Endometrial microvascular endothelial cells (primary cell): ENCODE measurements at regions not wholly inside any gene's neighbourhood (a gene's known extent, or its start where the extent isn't known, plus 50 kb on each side); places are given as distances from the start of the nearest gene placed in this dataset.
"Not testable (repeated sequence)": the region's sequence is repeated elsewhere in the genome, so short reads cannot be mapped to it uniquely, and the experiment has no call there.

ENCODE experiments used
- in situ Hi-C: cut with HindIII; loops from 2 replicates; pipeline ENCODE4 v1.10.0; 2017; ENCODE audit warnings: low sequenced_read_pairs, low pct_unique_long_range_greater_than_20kb; ENCODE audit errors: inconsistent ontology term

DNA sequence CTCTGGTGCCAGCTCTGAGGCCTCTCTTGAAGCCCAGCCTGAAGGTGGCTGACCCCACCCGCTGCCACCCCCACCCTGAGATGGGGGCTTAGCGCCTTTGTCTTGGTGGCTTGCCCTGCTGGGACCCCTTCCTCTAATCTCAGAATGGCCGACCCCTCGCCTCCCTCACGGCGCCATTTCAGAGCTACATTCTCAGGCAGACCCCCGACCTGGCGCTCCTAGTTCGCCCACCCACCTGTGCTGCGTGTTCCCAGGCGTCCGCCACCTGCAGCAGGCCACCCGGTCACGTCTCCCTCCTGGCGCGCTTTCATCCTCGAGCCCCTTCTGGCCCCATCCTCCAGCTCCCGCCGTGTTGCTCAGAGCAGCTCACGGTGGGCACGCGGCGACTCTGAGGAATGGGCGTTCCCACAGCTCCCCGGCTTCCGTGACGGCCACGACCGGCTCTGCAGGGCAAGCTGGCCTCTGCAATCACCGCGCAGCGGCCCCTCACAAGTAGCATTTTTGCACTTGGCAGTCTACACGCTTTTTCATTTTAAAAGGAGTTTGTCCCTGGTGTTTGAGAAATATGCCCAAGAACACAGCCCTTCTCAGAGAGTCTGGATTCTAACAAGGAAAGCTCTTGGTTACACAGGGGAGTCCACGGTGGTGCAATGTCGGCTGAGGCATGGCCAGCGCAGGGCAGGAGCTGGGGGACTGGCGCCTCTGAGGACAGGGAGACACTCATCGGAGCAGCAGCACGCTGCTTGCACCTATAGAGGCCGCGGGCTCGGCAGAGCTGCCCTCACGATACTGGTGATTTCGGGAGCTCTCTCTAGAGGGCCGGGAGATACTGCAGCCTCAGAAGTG, 105.7 kb upstream of the C14orf180 start:
- in situ Hi-C loops: no loop called here

DNA sequence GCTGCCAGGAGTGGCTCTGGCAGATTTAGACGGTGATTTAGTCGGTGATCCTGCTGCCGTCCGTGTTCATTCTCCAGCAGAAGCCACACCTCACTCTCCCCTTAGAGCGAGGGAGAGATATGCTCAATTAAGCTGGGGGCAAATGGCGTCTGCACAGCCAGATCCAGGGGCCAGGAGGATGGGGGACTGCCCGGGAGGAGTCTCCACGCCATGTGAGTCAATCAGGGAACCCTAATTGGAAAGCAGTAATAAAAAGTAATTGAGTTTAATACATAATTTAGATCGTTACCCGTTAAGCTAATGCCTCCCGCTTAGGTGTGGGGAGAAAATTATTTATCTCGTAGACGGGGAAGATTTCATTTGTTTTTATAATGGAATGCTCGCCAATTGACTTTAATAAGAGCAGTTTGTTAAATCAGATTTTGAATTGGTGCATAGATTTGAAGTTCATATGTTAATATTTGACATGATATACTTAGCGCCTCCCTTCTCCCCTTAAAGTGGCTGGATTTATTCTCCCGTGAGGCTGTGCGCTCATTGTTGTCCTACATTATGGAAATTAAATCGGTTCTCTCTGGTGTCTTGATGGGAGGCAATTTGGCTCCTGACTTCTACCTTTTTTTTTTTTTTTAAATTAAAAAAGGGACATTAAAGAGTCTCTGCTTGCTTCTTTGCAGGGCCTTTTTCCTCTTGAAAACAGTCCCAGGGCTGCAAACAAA, 104.9 kb upstream of the C14orf180 start:
- in situ Hi-C loops: no loop called here

DNA sequence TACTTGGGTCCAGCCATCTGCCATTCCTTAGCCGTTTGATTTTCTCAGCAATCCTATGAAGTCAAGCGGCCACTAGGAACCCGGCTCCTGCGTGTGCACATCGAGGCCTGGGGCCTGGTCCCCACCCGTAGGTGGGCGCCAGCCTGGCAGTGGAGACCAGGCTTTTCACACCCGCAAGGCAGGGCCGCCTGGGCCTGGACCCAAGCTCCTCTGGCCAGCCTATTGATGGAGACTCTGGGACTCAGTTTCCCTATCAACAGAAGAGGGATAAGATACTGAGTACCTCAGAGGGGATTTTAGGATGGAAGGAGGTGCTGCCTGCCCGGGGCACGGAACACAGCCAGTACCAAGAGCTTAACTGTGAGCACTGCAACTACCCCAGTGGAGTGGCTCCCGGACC, 104.3 kb upstream of the C14orf180 start:
- in situ Hi-C loops: no loop called here

DNA sequence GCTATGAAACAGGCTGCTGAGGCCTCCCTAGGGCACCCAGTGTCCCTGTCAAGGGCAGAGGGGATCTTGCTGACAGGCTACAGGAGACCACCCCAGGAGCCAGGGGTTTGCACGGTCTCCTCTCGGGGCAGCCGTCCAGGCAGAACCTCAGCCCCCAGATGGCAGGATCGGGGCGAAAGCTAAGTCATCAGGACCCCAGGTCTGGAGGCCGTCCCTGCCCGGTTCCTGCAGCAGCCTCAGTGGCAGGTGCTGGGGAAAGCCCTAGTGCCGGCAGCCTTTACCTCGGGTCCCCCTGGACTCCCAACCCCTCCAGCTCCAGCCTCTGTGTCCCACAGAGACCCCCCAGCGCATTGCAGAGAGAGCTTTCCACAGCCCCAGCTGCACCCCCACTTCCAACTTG, 103.8 kb upstream of the C14orf180 start:
- in situ Hi-C loops: no loop called here

DNA sequence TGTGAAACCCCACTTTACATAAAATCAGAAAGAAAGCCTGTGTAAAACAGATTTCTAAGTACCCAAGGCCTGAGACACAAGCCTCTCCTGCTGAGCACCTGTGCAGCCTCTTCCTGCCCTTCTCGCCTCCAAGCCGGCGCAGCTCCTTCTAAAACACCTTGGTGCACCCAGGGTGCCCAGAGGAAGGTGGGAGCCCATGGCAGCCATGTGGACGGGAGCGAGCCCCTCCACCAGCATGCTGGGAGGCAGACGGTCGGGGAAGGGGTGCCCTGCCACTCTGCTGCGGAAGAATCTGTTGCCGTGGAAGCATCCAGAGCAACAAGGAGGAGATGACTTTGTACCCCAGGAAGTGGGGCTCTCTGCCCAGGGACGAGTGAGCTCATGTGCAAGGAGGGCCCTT, 103.1 kb upstream of the C14orf180 start:
- in situ Hi-C loops: no loop called here

DNA sequence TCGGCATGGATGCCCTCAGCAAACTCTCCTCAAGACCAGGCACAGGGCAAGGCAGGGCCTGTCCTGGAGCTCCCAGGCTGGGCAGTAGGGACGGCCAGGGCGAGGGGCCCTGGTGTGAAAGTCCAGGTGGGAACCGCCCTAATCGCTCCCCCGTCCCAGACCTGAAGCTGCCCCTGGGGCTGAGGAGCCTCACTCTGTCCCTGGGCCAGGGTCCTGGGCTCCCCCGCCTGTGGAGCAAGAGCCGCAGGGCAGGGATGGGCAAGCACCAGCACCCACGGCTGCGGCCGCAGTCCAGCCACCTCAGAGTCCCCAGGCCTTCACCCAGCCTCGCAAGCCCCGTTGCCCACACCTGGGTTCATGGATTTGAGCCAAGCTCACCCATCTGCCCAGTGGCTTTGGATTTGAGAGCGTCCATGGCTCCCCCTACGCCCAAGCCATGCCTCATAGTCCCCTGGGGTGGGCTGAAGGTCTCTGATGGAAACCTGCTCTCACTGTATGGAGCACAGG, 102.4 kb upstream of the C14orf180 start:
- in situ Hi-C loops: no loop called here

DNA sequence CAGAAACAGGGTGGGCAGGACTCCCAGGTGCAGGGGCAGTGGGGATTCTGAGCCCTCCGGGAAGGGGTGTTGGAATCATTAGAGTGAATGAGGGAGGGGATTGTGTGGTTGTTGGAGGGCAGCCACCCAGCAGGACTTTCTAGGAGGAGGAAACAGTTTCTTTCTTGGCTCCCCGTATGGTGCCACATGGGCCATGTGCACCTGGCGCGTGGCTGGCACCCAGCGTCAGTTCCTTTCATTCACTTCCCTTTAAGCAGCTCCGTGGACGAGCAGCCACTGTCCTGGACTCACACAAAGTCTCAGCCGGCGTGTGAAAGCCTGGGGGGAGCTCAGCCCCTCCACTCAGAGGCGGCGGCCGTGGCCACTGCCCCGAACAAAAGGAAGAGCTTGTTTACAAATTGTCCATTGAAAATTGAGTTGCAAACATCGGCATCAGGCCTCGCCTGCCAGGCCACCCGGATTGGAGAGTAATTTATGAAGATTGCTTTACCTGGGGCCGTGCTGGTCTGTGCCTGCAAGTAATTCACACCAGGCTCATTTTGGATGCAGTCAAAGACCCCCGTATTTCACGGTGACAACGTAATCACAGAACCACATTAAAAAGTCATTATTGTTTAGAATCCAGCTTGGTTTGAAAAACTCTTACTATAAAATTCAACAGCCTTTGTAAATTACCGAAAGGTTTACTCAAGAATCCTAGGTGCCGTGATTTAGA, 101.7 kb upstream of the C14orf180 start:
- in situ Hi-C loops: no loop called here

DNA sequence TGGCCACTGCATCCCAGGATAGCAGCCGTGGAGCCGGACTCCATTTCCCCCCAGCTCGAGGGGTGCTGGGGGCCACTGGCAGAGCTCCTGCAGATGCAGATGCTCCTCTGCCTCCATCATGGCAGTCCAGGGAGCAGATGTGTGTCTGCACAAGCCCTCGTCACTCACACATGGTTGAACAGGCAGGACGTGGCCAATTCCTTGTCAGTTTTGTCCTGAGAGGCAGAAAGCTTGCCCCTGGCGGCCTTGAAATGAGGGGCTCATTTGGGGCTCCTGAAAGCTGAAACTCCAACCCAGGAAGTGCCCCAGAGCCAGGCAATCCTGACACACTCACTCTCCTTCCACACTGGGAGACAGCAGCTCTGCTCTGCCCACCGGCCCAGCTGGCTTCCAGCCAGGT, 100.9 kb upstream of the C14orf180 start:
- in situ Hi-C loops: no loop called here

DNA sequence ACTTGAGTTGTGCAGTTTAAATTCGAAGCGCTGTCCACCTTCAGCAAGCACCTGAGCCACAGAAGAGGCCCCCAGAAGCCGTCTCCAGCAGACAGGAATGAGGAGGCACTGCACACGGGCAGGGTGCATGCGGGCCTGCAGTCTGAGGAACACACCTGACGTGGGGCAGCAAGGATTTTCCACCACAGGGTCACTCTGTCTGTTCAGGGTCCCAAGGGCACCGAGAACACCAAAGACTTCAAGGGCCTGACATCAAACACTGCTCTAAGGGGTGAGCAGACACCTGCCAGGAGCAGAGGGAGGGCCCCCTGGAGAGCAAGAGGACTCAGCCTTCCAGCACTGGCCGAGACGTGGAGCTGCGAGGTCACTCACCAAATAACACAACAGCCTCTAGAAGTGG, 99.7 kb upstream of the C14orf180 start:
- in situ Hi-C loops: no loop called here

DNA sequence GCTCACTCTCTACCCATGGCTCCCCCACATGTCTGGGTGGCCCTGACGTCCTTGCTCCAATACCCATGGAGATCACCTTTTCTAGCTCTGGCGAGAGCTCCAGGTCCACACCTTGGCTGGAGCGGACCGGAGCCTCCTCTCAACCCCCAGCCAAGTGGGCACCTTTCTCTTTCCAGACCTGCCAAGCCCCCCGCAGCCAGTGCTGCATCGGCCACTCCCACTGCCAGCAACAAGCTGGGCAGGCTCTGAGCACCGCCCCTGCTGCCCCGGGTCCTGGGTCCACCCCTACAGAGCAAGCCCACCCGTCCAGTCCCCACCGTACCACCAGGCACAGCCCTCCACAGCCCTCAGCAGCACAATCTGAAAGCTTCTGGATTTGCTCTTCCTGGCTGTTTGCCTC, 98.2 kb upstream of the C14orf180 start:
- in situ Hi-C loops: no loop called here

DNA sequence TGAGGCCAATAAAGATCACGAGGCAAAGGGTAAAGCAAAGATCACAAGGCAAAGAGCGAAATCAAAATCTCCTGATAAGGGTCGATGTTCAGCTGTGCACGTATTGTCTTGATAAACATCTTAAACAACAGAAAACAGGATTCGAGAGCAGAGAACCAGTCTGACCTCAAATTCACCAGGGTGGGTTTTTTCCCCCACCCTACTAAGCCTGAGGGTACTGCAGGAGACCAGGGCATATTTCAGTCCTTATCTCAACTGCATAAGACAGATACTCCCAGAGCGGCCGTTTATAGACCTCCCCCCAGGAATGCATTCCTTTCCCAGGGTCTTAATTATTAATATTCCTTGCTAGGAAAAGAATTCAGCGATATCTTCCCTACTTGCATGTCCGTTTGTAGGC, 97.5 kb upstream of the C14orf180 start:
- in situ Hi-C loops: not testable (repeated sequence)

DNA sequence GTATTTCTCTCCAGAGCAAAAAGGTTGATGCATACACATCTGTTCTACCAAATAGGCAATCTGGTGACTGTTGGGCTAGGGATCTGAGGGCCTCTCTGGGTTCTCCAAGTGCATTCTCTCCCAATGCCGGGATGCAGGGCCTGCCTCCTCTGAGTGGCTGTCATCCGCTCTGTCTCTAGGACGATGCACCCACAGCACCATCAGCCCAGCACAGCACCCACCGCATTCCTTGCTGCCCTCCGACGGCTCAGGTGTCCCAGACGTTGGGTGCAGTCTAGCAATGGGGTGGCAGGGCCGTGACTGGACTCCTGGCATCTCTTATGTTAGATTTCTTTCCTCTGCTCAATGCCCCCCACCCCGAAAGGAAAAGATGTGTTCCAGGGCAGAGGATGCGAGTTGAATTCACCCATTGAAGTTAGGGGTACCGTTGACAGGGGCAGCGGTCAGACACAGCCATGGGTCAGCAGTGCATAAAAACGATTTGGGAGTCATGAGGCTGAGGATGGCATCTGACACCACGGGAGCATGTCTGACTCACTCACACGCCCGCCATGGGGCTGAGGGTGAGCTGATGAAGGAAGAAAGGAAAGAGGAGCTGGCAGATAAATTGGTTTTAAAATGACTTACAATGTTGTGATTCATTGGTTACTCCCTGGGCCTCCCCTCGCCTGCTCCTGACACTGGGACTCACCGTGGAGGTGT, 93.2 kb upstream of the C14orf180 start:
- in situ Hi-C loops: no loop called here

DNA sequence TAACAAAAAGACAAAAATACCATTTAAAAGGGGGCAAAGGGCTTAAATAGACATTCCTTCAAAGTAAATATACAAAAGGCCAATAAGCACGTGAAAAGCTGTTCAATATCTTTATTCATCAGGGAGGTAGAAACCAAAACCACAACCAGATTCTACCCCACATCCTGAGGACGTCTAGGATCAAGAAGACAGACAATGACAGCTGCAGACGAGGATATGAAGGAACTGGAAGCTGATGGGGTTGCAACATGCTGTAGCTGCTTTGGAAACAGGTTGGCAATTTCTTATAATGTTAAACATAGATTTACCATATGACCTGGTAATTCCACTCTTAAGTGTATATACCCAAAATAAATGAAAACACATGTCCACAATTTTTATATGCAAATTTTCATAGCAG, 85.1 kb upstream of the C14orf180 start:
- in situ Hi-C loops: no loop called here

DNA sequence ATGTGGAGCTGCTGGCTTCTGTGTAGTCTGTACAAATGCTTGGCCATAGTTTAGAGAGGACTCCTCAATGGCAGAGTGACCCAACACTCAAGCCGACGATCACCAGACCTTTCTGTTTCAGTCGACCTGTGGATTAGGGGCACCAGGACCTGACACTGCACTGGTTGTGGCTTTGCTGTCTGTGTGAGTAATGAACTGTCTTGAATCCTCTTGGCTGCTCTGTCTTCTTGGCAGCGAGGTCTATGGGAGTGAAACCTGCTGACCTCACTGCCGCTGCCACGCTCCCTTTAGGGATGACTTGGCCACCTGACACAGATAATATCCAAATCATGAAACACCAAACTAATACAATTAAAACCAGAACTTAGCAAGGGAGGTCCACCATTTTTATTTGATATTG, 83.5 kb upstream of the C14orf180 start:
- in situ Hi-C loops: no loop called here

DNA sequence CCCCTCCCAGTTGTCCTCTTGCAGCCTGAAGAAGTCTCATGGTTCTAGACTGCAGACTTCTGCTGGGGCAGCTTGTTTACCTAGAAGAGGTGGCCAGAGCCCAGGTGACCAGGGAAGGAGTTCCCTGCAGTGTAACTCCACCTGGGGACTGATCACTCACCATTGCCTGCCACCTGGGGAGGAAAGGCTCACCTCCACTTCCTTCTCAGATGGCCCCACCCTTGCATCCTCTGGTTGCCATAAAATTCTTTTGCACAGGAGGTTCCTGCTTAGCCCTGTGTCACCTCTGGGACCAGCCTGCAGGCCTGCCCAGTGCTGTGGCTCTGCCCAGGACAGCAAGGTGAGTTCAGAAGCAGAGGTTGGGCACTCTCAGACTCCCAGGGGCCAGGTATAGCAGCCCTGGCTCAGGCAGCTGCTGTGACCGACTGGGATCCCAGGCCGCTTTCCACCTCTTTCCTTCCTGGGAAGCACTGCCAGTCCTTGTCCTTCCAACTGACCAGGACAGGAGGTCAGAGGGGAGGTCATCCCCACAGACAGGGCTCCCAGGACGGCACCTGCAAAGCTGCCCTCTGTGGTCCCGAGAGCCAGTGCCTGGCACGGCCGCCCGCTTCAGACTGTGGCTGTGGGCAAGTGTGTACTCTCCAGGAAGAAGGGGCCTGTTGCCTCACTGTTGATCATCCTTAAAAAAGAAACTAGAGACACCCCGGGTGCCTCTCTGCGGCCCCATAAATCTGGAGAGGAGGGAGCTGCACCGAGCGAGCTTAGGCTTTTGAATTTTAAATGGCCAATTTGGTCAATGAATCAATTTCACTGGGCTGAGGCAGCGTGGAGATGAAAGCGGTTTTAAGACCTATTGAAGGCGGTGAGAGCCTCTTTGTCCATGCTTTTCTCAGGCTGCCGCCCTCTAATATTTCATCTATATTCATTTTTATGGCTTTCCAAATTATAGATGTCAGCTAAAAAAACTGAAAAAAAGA, 79.5 kb upstream of the C14orf180 start:
- in situ Hi-C loops: no loop called here

DNA sequence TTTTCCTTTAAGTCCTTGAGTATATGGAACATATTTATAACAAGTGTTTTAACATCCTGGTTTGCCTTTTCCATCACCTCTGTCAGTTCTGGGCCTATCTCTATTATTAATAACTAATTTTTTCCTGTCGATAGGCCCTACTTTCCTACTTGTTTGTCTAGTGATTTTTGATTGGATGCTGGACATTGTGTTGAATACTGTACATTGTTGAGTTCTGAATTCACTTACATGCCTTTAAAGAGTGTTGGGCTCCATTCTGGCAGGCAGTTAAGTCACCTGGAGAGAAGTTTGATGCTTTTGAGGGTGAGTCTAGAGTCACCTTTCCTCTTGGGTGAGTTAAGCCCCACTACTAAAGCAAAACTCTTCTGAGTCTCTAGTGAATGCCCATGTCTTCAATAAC, 77.5 kb upstream of the C14orf180 start:
- in situ Hi-C loops: no loop called here

DNA sequence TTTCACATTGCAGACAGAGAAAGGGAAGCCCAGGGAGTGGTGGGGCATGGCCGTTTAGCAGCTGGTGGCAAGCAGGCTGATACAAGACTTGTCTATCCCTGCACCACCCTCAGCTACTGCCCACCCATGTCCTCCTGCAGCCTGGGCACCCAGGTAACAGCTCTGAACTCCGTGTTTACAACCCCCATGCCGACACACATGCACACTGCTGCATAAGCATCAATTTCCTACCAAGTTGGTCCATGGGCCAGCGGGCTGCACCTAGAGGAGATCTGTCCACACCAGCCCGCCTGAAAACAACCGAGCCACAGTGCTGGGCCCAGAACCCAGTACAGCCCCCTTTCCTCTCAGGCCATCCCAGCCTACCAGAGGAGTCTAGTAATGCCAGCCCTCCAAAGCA, 75.9 kb upstream of the C14orf180 start:
- in situ Hi-C loops: no loop called here

DNA sequence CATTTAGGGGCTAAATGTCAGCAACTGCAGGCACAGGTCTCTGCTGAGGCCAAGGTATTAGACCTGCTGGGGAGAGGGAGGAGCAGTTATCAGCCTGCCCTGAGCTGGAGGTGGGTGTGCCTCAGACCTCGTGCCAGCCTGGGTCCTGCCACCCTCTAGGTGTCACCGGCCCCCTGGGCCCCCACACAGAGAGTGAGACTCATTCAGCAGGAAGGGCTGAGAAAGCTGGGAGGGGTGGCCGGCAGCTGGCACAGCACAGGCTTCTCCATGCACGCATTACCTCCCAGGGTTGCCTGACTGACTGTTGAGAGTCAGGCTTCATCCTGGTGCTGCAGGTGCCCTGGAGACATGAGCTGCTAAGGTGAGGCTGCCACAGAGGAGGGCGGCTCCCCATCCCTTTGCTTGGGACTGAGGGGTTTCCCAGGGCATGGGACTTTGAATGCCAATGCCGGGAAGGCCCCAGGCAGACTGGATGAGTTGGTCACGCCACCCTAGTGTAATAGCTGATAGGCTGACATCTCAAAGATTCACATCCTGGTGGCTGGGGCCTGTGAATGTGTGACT, 75.3 kb upstream of the C14orf180 start:
- in situ Hi-C loops: no loop called here
